ENCODE measurements at regions not wholly inside any gene's neighbourhood (a gene's known extent, or its start where the extent isn't known, plus 50 kb on each side); places are given as distances from the start of the nearest gene placed in this dataset.

DNA sequence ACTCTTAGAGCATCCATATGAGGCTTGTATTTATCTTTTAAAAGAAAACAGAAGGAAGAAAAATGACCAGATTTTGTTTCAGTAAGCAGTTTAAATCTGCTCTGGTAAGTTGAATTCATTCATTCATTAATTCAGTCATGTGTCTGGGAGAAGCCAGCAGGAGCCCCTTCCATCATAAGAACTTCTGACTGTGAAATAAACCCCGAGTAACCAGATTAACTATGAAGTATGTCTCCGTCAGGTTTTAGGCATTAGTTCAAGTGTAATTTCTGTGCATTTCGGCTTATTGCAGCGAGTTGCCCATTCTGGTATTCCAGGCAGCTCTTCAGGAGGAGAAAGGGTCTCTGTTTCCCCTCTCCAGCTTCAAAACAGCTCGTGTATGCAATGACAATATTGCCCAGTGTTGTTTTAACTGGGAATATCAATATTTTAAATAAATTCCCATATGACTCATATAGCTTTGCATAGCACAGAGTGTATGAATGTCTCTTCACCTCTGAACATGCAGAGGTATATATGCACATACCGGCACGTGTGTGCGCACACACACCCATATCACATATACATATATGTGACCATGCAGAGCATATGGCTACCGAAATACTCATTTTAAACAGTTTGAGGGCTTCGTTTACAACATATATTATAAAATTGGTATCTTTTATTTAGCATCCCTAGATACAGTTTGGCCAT is 255.3 kb downstream of the BCOR start:
- TF ChIP-seq POLR2A (IDR thresholded peaks at IDR 0.05) (no peak), CTCF (IDR thresholded peaks at IDR 0.05) (no peak), EP300 (IDR thresholded peaks at IDR 0.05) (no peak)
